Fibroblast of the conjunctiva (primary cell): ENCODE measurements at regions not wholly inside any gene's neighbourhood (a gene's known extent, or its start where the extent isn't known, plus 50 kb on each side); places are given as distances from the start of the nearest gene placed in this dataset.
"Not testable (repeated sequence)": the region's sequence is repeated elsewhere in the genome, so short reads cannot be mapped to it uniquely, and the experiment has no call there.

Source experiments
- DNase-seq: peaks from one replicate; pipeline ENCODE4 v3.0.0-alpha.2; 2010; ENCODE audit warnings: low read depth

- DNase-seq = no peak
Observed at GRCh38 chr2:225821351-225821750, 421.8 kb downstream of the NYAP2 start.

DNA sequence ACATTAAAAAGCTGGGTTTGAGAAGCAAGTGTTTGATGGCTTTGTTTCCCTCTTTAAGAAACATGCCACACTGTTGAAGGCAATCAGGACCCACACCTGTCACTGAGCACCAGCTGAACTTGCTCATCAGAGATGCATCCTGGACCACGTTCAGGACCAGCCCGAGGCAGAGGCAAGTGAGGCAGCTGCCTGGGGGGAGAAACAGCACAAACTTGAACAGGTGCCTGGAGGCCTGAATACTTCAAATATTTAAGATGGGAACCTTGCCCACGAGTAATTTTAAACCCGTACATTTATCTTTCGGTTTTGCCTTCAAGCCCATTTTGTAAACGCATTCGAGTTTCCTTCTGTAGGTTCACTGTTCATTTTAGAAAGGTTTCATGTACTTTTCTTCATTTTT is 421.3 kb downstream of the NYAP2 start:
- DNase-seq = no peak

DNA sequence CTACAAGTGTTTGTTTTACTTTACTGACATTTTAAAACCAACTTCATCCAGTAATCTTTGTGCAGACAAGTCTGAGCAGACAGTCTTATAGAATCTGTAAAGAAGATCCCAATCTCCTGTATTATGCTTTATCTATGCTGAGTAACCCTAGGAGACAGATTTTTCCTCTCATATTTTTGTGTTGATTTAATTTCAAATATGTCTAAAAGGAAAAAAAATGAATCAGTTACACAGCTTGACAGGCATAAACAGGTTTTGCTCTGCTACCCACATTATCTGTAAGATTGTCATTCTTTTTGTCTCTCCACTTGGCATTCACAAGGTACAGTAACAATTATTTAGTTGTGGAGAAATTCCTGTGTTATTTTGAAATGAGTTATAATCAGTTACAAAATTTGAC is 415.0 kb downstream of the NYAP2 start:
- DNase-seq = no peak

GRCh38 chr2:225806105-225806504 is 406.6 kb downstream of the NYAP2 start:
- DNase-seq = no peak

DNA sequence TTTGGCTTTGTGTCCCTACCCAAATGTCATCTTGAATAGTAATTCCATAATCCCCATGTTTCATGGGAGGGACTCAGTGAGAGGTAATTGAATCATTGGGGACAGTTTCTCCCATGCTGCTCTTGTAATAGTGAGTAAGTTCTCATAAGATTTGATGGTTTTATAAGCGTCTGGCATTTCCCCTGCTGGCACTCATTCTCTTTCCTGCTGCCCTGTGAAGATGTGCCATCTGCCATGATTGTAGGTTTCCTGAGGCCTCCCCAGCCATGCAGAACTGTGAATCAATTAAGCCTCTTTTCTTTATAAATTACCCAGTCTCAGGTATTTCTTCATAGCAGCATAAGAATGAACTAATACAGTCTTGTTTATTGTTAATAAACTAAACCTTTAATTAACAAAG is 402.6 kb downstream of the NYAP2 start:
- DNase-seq = not testable (repeated sequence)

DNA sequence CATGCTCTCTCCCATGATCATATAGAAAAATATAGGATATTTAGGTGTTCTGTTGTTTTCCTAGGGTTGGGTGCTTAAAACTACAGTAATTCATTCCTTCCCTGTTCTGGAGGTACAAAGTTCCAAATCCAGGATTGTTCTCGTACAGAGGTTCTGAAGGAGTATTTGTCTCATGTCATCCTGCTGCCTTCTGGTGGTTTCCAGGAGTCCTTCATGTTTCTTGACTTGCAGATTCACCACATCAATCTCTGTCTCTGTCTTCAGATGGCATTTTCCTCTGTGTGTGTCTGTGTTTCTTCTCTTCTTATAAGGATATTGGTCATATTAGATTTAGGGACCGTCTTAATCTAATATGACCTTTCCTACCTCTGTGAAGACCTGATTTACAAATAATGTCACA is 397.9 kb downstream of the NYAP2 start:
- DNase-seq = no peak

- no peak for DNase-seq
Observed at GRCh38 chr2:225794652-225795400, 395.3 kb downstream of the NYAP2 start.

- no peak for DNase-seq
Observed at GRCh38 chr2:225793736-225794550, 394.4 kb downstream of the NYAP2 start.

DNA sequence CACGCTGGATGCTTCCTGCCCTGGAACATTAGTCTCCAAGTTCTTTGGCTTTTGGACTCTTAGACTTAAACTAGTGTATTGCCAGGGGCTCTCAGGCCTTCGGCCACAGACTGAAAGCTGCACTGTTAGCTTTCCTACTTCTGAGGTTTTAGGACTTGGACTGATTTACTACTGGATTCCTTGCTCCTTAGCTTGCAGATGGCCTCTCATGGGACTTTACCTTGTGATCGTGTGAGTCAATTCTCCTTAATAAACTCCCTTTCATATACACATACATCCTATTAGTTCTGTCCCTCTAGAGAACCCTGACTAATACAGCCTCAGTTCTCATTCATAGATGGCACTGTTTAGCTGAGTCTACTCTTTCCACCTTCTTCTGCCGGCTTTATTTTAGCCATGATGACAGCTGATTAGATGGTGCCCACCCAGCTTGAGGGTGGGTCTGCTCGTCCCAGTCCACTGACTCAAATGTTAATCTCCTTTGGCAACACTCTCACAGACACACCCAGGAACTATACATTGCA is 389.1 kb downstream of the NYAP2 start:
- no peak for DNase-seq

GRCh38 chr2:225787497-225787896 is 388.0 kb downstream of the NYAP2 start:
- no peak for DNase-seq

DNA sequence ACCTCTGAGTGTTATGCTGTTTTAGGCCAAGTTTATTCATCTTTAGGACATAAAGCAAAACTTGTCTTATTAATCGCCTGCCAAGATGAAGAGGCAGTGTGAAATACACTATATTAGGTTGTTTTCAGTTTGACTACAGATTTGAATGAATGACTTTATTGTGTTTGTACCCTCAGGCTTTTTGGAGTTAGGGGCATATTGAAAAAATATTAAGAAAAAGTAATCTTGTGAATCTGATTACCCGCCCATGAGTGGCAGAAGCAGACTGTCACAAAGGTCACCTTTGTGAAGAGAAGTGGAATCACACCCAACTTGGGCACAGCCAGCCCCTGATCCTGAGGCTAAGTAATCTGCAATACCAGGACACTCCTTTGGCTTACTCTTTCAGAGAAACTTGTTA is 382.5 kb downstream of the NYAP2 start:
- no peak for DNase-seq

- DNase-seq = no peak
Observed at GRCh38 chr2:225781145-225781544, 381.6 kb downstream of the NYAP2 start.

- DNase-seq = no peak
Observed at GRCh38 chr2:225779829-225780228, 380.3 kb downstream of the NYAP2 start.

GRCh38 chr2:225773148-225773547 is 373.6 kb downstream of the NYAP2 start:
- no peak for DNase-seq

DNA sequence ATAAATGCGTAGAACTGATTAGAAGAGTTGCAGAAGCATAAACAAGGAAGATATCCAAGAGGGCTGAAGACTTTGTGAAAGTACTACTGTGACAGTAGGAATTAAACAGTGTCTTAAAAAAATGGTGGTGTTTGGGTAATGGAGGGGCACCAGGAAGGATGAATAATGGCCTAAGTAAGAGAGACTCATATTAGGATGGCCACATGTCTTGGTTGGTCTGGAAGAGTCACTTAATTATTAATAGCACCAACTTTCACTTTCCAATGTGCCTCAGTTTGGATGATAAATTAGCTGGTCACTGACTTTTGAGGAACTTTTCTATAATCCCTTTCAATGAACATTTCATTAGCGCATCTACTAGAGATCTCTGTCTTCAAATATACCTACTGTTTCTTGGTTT is 372.2 kb downstream of the NYAP2 start:
- no peak for DNase-seq

DNA sequence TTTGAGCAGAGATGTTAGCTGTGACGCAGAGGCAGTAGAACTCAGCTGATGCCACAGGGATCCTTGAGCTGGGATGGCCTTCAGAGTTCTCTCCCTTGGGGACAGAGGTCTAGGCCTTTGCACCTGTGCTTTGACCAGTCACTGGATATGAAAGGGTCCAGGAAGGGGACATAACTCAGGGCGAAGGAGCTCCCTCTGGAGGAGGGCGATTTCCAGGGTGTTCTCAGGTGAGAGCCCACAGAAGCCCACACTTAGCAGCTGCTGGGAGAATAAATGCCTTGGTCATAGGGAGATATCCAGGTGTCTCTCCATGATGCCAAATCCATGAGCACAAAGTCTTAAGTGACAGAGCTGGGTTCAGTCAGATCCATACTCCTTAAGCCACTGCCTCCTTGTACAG is 369.2 kb downstream of the NYAP2 start:
- no peak for DNase-seq

DNA sequence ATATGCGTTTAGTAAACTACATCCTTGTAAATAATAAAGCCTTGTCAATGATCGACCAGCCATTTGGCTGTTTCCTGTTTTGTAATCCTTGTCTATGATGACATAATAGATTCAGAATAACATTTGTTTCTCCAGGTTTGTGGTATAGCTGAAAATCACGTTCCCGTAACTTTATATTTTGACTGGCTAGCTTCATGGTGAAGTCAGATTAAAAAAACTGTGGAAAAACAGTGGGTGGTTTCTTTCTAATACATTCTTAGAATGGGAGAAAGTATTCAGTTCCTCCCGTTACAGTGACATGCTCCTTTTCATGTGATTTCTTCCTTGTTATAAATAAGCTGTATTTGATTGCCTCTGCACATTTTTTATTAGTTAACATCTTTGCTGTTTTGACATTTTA is 366.9 kb downstream of the NYAP2 start:
- DNase-seq = no peak

DNA sequence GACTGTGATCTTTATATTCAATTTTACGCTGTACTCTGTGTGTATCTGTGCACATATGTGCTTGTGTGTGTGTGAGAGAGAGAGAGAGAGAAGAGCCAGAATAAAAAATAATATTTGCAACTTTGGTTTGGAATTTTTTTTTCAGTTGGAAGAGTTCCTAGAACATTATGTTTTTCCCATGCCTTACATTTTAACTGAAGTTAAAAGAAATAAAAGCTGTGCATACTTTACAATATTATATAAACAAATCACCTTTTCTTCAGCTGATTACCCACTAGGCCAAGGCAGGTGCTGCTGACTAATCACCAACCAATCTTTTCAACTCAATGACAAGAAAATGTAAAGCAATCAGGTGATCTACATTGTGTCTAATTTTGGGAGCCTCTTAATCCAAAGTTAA is 366.3 kb downstream of the NYAP2 start:
- no peak for DNase-seq

- DNase-seq = no peak
Observed at GRCh38 chr2:225764346-225764745, 364.8 kb downstream of the NYAP2 start.

- no peak for DNase-seq
Observed at GRCh38 chr2:225763711-225764110, 364.2 kb downstream of the NYAP2 start.

GRCh38 chr2:225761396-225761795 is 361.9 kb downstream of the NYAP2 start:
- no peak for DNase-seq

GRCh38 chr2:225757248-225757647 is 357.7 kb downstream of the NYAP2 start:
- no peak for DNase-seq

- no peak for DNase-seq
Observed at GRCh38 chr2:225756198-225756597, 356.7 kb downstream of the NYAP2 start.
